GM21786 (cell line): ENCODE measurements at regions not wholly inside any gene's neighbourhood (a gene's known extent, or its start where the extent isn't known, plus 50 kb on each side); places are given as distances from the start of the nearest gene placed in this dataset.

ENCODE experiments used
- ATAC-seq: cut with Tn5 transposase; IDR thresholded peaks from one replicate; pipeline ENCODE4 v1.9.1; 2021; ENCODE audit not compliant: unreplicated experiment

- no peak for ATAC-seq
These were observed 65.8 kb downstream of the ISL1 start for GRCh38 chr5:51449026-51449425.

DNA sequence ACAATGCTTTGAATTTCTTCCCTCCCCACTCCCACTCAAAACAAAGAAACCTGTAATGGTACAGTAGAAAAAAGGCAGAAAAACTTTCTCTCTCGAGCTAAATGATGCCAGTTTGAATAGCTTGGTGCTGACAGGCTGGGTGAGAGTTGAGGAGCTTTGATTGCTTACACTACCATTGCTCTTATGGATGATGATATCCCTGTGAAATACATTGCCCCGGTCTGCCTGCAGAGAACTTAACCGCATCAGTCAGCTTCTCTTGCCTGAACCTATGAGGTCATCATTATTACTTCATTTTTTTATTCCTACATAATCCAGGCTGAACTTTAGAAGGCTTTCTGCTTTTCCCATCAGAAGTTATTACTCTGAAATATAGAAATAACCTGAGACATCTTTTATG is 69.3 kb downstream of the ISL1 start:
- no peak for ATAC-seq

DNA sequence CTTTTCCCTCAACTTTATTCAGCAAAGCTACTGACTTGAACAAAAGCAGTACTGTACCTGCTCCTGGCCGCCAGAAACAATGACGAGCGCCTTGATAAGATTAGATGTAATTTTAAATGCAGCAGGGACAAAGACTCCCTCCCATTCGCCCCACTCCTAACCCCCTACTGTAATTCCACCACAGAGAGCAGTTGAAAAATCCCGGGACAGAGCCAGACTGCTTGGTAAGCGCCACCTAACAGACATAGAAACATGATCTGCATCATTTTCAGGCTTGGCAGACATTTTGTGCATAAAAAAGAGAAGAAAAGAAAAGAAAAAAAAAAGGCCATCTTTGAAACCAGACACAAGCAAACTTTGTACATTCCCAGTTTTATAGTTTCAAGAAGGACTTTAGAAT is 81.9 kb downstream of the ISL1 start:
- no peak for ATAC-seq

DNA sequence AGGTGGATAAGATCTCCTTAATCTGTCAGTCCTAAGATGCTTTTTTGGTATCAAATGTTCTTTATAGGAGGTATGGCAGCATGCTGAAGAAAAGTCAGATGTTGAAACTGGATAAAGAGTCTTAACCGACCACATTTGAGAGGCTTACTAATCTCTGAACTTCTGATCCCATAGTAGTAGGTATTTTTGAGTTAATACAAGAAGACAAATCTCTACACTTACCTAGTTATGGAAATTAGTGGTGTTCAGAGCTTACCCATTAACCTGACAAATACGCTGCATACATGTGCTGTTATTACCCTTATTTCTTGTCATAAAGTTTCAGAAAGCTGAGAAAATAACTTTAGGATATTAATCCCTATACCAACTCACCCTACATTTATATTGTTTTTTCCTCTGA is 83.0 kb downstream of the ISL1 start:
- ATAC-seq: no peak

- ATAC-seq: no peak
These were observed 84.9 kb downstream of the ISL1 start for GRCh38 chr5:51468196-51468595.

- ATAC-seq: no peak
These were observed 88.4 kb downstream of the ISL1 start for GRCh38 chr5:51471630-51472029.

DNA sequence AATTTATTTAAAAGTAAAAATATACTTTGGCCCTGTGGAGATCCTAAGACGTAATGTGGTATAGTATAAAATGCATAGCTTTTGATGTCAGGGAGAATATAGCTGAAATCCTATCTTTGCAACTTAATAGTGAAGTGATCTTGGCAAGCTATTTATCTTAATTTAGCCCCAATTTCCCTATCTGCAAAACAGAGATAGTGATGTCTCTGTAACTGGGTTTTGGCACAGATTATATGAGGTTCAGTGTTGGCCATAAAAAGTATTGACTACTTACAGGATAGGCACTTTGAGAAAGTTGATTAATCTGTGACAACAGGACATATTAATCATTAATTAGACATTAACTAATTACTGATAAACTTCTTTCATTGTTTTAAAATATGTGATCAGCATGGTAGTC is 89.2 kb downstream of the ISL1 start:
- no peak for ATAC-seq

DNA sequence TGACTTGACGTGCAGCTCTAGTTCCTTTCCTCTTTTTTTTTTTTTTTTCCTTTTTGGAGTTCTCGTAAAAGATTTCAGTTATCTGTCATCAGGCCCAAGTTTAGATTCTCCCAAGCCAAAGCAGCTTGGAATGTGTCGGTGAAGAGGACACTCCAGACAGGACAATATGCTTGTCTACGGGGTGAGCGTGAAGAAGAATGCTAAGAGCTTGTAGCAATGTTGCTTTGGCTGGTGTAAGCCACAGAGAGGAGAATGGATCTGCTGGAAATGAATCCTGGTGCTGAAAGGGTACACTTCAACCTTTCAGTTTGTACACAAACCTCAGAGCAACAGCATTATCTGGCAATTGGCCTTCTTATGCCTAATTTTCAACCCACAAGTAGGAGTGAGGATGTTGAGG is 92.4 kb downstream of the ISL1 start:
- ATAC-seq: no peak

GRCh38 chr5:51476431-51476830 is 93.2 kb downstream of the ISL1 start:
- ATAC-seq: no peak

- ATAC-seq: peak; percentile 74
These were observed 96.6 kb downstream of the ISL1 start for GRCh38 chr5:51479840-51480239.

GRCh38 chr5:51484326-51484725 is 101.1 kb downstream of the ISL1 start:
- no peak for ATAC-seq

- ATAC-seq: no peak
These were observed 102.9 kb downstream of the ISL1 start for GRCh38 chr5:51486158-51486557.

- ATAC-seq: no peak
These were observed 104.7 kb downstream of the ISL1 start for GRCh38 chr5:51487952-51488351.

DNA sequence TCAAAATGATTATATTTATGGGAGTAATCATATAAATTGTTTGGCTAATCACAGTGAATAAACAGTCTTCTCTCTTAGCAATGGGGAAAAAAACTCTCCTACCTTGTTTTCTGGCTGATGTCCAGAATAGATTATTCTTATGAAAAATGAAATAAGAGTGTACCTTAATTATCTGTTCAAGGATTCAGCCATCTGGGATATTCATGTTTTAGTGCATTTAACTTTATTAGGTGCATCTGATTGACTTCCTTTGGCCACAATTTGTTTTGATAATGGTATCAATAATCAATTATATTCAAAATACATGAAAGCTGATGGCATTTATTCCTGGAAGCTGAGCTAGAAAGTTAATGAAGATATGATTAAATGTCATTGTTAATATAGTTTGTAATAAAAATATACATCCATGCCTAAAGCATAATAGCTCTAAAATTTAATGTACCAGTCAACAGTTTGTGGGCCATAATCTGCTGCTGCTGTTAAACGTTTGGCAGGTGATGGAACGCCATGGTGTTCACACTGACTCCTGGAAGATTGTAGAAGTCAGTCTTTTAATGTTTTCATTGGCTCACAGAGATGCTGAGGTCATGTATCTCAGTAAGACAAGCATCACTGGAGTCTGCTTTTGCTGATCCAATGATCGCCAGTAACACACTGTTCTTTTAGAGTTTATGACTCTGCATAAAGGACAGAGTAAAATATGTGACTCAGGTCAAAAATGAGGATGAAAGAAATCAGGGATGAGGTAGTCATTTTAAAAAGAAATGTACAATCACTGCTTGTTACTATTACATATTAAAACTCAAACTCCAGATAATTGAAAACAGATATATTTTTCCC is 105.8 kb downstream of the ISL1 start:
- no peak for ATAC-seq

- ATAC-seq: no peak
These were observed 111.6 kb downstream of the ISL1 start for GRCh38 chr5:51494821-51495220.

DNA sequence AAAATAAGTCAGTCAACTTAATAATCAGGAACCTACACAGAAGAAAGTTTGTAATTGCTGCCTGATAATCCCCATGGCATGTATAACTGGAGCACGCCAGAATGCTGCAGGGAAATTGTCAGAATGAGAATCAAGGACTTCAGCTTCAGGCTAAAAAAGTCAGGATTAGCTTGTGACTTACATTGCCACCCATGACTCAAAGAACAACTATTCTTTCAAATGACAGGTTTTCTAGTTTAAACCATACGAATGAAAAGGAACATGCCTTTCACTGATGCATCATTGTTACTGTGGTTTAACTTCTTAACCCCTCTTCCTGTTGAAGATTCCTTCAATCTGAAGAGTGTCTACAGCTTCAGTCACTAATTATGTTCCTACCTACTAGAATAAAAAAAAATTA is 112.4 kb downstream of the ISL1 start:
- no peak for ATAC-seq

GRCh38 chr5:51517838-51518237 is 134.6 kb downstream of the ISL1 start:
- ATAC-seq: no peak

DNA sequence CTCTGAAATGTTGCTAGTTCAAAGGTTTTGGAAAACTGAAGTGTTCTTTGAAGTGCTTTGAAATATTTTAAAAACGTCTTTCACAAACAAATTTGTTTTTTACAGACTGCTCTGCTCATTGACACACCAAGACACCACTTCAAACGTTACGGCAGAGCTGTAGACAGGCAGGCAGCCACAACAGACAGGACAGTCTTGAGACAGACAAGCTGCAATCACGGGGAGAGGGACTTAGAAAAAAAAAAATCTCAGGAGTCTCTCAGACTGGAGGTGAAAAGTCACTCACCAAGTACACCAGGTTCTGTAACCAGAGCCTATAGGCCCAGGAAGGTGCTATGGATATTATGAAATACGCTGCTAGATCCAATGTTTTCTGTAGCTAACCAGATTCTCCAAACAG is 135.4 kb downstream of the ISL1 start:
- ATAC-seq: no peak

GRCh38 chr5:51521583-51521982 is 138.3 kb downstream of the ISL1 start:
- no peak for ATAC-seq

DNA sequence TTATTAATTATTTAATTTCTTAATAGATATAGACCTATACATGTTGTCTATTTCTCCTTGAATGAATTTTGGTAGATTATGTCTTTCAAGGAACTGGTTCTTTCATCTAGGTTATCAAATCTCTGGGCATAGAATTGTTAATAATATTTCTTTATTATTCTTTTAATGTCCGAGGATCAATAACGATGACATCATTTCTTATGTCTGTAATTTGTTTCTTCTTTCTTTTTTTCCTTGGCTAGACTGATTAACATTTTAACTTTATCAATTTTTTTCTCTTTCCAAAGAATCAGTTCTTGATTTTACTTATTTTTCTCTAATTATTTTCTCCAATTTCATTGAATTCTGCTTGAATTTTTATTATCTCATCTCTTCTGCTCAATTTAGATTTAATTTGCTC is 156.0 kb downstream of the ISL1 start:
- ATAC-seq: no peak

DNA sequence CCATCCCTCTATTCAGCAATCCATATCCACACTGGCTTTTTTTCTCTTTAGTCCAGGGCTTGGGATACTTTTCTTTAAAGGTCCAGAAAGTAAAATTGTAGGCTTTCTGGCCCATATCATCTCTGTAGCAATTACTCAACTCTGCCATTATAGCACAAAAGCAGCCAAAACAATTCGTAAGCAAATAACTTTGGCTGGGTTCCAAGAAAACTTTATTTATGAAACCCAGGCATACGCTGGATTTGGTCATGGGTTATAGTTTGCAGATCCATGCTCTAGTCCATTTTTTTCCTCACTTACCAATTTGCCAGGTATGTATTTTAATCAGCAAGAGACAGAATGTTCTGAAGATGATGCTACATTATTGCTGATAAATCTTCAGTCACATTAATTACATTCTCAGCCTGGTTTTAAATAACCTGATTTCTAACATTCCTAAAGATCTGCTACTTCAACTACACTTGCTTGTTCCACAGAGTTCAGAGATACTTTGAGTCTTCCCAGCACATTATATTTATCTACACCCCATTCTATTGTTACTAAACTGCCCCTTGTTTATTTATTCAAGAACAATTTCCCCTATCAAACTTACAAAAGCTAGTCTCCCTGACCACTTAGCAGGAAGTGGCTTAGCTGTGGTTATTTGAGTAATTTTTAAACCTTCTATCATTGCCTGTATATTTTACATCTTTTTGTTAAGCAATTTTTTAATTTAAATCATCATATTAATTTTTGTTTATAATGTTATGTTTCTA is 161.0 kb downstream of the ISL1 start:
- no peak for ATAC-seq

GRCh38 chr5:51556833-51557232 is 173.6 kb downstream of the ISL1 start:
- no peak for ATAC-seq
